ENCODE measurements at regions not wholly inside any gene's neighbourhood (a gene's known extent, or its start where the extent isn't known, plus 50 kb on each side); places are given as distances from the start of the nearest gene placed in this dataset.

DNA sequence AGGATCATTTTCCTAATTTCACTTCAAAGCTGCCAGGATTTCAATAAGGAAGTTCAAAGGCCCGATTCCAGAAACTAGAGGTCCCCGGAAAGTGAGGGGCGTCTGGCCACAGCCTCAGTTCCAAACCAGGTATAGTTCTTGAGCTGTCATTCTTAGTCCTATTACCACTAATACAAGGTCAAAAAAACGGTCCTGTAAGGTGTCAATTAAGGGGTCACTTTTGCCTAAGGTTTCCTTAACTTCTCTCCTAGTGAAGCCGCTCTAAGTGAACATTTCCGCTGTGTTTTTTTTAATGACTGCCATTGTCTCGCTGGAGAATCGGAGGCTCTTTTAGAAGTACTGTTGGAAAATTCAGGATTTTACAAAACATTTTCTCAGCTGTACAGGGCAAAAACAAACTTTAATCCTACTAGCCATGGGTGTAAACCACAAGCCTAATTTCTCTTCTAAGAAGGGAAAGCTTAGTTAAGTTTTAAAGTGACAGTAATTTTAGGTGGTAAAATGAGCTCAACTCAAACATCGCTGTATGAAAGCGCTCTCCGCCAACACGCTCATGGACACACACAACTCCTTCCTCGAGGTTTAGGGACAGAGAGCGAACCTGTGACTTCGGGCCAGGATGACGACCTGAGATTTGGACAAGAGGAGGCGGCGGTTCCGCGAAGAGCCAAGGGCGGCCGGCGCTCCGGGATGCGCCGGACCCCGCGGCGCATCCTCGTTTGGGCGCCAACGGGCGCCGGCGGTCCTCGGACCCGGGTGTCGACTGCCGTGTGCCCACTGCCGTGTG lies 76.7 kb upstream of the IFNE start:
- H3K4me1 Mint-ChIP-seq (ENCODE audit: low read depth, unreplicated experiment) = peaks cover 1% of the 10 kb centered on the region
- BruUV-seq (replicated peaks) = TSS peak; percentile 36
- CTCF ChIA-PET = interaction anchor here (0.7 to 1.3 kb wide), 4 partner anchors 29 to 238 kb away, joined by 3 to 6 read pairs (median 4); no protein-coding TSS in a partner anchor
- no peaks in the 10 kb centered on the region for H3K27me3 Mint-ChIP-seq (ENCODE audit: unreplicated experiment)
- intact Hi-C loops (cut with micrococcal nuclease; ENCODE audit: unreplicated experiment) = no loop called here
- peaks cover 66% of the 10 kb centered on the region for H3K36me3 Mint-ChIP-seq (ENCODE audit: insufficient read depth, unreplicated experiment)
- TF ChIP-seq, protein P1, sequence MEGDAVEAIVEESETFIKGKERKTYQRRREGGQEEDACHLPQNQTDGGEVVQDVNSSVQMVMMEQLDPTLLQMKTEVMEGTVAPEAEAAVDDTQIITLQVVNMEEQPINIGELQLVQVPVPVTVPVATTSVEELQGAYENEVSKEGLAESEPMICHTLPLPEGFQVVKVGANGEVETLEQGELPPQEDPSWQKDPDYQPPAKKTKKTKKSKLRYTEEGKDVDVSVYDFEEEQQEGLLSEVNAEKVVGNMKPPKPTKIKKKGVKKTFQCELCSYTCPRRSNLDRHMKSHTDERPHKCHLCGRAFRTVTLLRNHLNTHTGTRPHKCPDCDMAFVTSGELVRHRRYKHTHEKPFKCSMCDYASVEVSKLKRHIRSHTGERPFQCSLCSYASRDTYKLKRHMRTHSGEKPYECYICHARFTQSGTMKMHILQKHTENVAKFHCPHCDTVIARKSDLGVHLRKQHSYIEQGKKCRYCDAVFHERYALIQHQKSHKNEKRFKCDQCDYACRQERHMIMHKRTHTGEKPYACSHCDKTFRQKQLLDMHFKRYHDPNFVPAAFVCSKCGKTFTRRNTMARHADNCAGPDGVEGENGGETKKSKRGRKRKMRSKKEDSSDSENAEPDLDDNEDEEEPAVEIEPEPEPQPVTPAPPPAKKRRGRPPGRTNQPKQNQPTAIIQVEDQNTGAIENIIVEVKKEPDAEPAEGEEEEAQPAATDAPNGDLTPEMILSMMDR (IDR thresholded peaks at IDR 0.05; ENCODE audit: unreplicated experiment) = no peak
- peak overlapping the region; percentile 89 for H3K27ac Mint-ChIP-seq (ENCODE audit: unreplicated experiment)
- H3K4me3 Mint-ChIP-seq (ENCODE audit: low read depth, unreplicated experiment) = peak overlapping the region; percentile 85
- no peak for DNase-seq
- no peaks in the 10 kb centered on the region for H3K9me3 Mint-ChIP-seq (ENCODE audit: low read depth, unreplicated experiment)

GRCh38 chr9:21559402-21560280 lies 77.5 kb upstream of the IFNE start:
- intact Hi-C loops (cut with micrococcal nuclease; ENCODE audit: unreplicated experiment) = loop anchor here (2.0 to 5.0 kb wide), 3 partner anchors 119 to 433 kb away; partner anchors contain the start of genes CDKN2A and CDKN2B-AS1
- CTCF ChIA-PET = interaction anchor here (0.7 to 1.3 kb wide), 4 partner anchors 28 to 237 kb away, joined by 3 to 6 read pairs (median 4); no protein-coding TSS in a partner anchor
- Mint-ChIP-seq H3K27ac (ENCODE audit: unreplicated experiment) (peak overlapping the region; percentile 98), H3K36me3 (ENCODE audit: insufficient read depth, unreplicated experiment) (peaks cover 70% of the 10 kb centered on the region), H3K9me3 (ENCODE audit: low read depth, unreplicated experiment) (no peaks in the 10 kb centered on the region), H3K4me1 (ENCODE audit: low read depth, unreplicated experiment) (peaks cover 10% of the 10 kb centered on the region), H3K27me3 (ENCODE audit: unreplicated experiment) (no peaks in the 10 kb centered on the region), H3K4me3 (ENCODE audit: low read depth, unreplicated experiment) (peak overlapping the region; percentile 85)
- DNase-seq = peak; percentile 88
- TF ChIP-seq, protein P1 (IDR thresholded peaks at IDR 0.05; ENCODE audit: unreplicated experiment) = no peak
- BruUV-seq (replicated peaks) = no TSS peak

DNA sequence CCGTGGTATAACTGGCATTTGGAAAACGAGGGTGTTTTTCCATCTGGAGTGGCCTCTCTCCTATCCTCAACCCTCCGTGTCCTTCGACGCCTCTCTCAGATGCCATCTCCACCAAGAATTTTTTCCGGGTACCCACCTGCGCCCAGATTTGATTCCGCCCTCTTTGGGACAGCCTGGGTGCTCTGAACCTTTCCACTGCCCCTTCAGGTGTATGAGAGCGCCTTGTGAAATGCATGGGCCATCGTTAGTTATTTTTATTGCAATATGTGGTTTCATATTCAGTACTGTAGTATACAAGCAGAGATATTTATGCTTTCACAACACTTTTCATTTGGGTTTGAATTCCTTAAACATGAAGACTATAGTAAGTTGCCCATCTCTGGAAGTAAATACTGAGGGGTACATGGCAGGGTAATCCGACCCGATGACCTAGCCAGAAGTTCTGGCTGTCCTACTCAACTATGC lies 78.2 kb upstream of the IFNE start:
- peaks cover 68% of the 10 kb centered on the region for H3K36me3 Mint-ChIP-seq (ENCODE audit: insufficient read depth, unreplicated experiment)
- H3K9me3 Mint-ChIP-seq (ENCODE audit: low read depth, unreplicated experiment) = no peaks in the 10 kb centered on the region
- CTCF ChIA-PET = no interaction called here
- no peaks in the 10 kb centered on the region for H3K27me3 Mint-ChIP-seq (ENCODE audit: unreplicated experiment)
- TF ChIP-seq, protein P1 (IDR thresholded peaks at IDR 0.05; ENCODE audit: unreplicated experiment) = no peak
- DNase-seq = no peak
- intact Hi-C loops (cut with micrococcal nuclease; ENCODE audit: unreplicated experiment) = loop anchor here (2.0 to 5.0 kb wide), 3 partner anchors 118 to 432 kb away; partner anchors contain the start of genes CDKN2A and CDKN2B-AS1
- TSS peak; percentile 81 for BruUV-seq (replicated peaks)
- peak overlapping the region; percentile 85 for H3K4me3 Mint-ChIP-seq (ENCODE audit: low read depth, unreplicated experiment)
- peaks cover 13% of the 10 kb centered on the region for H3K4me1 Mint-ChIP-seq (ENCODE audit: low read depth, unreplicated experiment)
- H3K27ac Mint-ChIP-seq (ENCODE audit: unreplicated experiment) = peak overlapping the region; percentile 98

- Mint-ChIP-seq H3K36me3 (ENCODE audit: insufficient read depth, unreplicated experiment) (peaks cover 58% of the 10 kb centered on the region), H3K9me3 (ENCODE audit: low read depth, unreplicated experiment) (no peaks in the 10 kb centered on the region), H3K4me1 (ENCODE audit: low read depth, unreplicated experiment) (peaks cover 25% of the 10 kb centered on the region), H3K27ac (ENCODE audit: unreplicated experiment) (no peak overlapping the region), H3K27me3 (ENCODE audit: unreplicated experiment) (no peaks in the 10 kb centered on the region), H3K4me3 (ENCODE audit: low read depth, unreplicated experiment) (no peak overlapping the region)
- no peak for DNase-seq
- BruUV-seq (replicated peaks) = no TSS peak
- intact Hi-C loops (cut with micrococcal nuclease; ENCODE audit: unreplicated experiment) = loop anchor here (2.0 to 5.0 kb wide), 3 partner anchors 117 to 431 kb away; partner anchors contain the start of genes CDKN2A and CDKN2B-AS1
- CTCF ChIA-PET = interaction anchor here (0.6 to 1.7 kb wide), 3 partner anchors 24 to 227 kb away, joined by 3 to 6 read pairs (median 4); no protein-coding TSS in a partner anchor
- TF ChIP-seq, protein P1 (IDR thresholded peaks at IDR 0.05; ENCODE audit: unreplicated experiment) = no peak
Observed at GRCh38 chr9:21561502-21561901, 79.4 kb upstream of the IFNE start.

Data from Calu3 (cell line).